GM18909 (cell line): ENCODE measurements at regions not wholly inside any gene's neighbourhood (a gene's known extent, or its start where the extent isn't known, plus 50 kb on each side); places are given as distances from the start of the nearest gene placed in this dataset.

ENCODE experiments used
- ATAC-seq: cut with Tn5 transposase; IDR thresholded peaks from one replicate; pipeline ENCODE4 v1.9.1; 2021; ENCODE audit warnings: mild to moderate bottlenecking; ENCODE audit not compliant: unreplicated experiment, poor library complexity

DNA sequence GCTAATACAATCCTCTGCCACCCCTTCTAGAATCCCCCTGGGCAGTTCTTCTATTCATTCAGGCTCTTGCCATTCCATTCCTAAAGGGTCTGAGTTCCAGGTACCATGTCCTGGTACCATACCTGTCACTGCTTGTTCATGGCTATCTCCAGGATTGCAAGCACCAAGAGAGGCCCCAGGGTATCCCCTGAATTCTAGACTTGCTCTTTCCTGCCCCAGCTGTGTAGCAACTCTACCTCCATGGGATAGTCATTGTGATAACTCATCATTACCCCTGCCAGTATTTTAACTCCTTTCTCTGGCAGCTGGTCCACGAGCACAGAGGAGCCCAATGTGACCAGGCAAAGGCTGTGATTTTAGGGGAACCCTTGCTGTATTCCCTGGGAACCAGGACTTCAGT lies 143.7 kb upstream of the CDH5 start:
- ATAC-seq = no peak

DNA sequence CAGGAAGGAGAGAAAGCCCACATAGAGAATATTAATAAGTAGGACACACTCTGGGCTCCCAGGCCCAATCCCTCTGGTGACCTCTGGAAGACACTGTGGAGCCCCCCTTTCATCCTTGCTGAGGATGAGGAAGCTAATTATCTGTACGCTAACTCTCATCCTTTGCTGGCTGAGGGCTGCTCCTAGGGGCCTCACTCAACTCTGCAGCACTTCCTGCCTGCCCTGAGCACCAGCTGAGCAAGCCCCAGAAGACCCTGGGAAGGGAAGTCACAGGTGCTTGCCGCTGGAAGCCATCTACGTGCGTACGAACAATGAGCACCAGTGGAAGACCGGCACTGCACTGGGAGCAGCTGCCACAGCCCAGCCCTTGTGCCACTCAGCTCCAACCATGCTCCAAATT lies 145.8 kb upstream of the CDH5 start:
- ATAC-seq = no peak

DNA sequence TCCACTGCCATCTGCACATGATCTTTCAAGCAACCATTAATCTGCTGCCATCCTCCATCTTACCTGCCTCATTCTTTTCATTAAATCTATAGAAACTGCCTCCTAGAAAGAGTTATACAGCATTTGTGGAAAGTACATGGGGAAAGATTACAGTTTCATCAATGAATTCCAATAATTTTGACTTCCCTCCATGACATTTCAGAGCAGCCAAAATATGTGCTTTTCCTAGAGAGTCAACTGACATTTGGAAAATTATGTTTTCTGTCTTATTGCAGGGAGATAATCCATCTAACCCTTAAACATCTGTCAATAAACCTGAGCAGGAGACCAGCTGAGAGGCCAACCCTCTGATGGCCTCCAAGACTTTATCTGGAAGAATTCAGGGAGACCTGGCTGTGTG lies 147.0 kb upstream of the CDH5 start:
- no peak for ATAC-seq

DNA sequence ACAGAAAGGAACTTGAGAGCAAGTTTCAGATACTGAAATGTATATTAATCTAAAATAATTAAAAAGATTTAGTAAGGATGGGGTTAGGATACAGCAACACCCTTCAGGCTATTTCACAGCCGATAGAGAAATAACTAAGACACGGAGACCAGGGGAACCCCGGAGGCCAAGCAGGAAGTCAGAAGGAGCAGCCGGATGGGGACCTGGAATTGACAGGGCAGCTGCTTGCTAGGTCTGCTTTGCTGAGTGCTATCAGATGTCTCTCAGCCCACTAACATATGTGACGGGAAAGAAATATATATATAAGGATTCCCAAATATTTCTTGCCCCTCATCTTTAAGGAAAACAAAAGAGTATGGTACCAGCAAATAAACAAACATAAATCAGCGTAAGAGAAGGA lies 154.1 kb upstream of the CDH5 start:
- ATAC-seq = no peak

DNA sequence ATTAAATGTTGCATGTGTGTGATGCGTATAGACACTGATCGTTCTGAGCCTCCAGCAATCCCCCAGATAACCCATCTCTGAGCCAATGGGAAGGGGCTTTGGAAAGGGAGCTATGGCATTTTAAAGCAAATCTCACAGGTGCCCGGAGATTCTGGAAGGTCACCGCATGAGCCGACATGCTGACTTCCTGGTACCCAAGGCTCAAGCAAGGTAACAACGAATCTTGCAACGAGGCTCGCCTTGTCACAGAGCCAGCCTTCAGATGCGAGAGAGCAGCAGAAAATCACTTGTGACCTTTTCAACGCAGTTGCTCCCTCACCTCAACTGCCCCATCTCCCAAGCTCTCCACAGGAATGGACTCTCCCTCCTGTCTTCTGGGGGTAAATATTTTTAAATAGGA lies 154.8 kb upstream of the CDH5 start:
- no peak for ATAC-seq

DNA sequence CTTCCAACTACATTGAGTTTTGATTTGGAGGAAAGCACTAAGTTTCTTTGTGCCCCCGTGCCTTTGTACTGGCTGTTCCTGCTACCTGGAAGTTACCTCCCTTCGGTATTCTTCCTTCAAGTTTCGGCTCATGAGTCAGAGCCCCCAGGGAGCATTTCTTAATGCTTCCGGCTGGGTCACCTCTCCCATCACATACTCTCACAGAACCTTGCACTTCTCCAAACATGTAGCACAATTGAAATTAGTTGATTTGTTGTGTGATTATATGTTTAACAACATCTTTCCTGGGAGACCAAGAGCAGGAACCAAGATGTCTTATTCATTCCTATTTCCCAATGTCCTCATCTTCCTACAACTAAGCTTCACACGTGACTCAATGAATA lies 158.6 kb upstream of the CDH5 start:
- no peak for ATAC-seq

DNA sequence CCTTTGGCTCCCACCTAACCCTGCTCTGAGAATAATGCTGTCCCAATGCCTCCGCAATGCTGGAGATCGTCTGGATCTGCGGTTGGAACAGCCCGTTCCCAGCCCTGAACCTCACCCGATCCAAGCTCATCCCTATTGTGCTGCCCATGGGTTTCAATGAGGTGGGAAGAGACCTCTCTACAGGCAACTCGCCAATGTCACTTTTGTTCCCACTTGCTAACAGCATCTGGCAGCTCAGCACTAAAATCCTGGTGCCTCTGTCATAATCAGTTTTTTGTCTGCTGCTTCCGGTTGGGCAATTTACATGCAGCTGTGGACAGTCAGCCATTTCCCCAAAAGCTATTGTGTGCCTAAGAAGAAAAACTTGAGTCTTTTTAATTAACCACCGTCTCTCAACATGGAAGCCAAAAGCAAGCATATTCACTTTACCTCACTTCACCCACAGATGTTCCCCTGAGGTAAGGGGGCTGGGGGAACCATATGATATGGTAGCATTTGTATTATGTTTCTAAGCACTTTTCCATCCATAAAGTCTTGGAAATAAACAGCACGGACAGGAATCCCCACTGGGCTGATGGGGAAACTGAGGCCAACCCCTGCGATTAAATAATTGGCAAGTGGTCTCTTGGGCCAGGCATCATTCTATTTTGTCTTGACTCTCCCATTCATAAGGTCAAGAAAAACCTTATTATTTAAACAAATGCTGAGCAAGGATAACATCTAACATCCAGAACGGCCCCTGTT lies 159.2 kb upstream of the CDH5 start:
- ATAC-seq = no peak

DNA sequence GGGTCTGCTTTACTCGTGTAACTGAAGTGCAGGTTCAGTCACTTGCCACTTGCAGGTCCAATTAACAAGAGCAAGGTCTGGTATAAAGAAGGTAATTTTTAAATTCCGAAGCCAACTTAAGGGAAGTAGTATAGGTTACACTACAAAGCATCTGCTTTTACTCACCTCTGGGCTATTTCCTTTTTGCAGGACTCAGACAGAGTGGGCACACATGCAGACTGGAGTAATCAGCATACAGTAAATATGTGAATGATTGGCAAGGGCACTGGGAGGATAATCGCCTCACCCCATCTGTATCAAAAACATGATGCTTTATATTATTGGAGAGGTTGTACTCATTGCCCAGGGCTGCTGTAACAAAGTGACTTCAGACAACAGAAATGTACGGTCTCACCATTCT lies 160.1 kb upstream of the CDH5 start:
- ATAC-seq = no peak

DNA sequence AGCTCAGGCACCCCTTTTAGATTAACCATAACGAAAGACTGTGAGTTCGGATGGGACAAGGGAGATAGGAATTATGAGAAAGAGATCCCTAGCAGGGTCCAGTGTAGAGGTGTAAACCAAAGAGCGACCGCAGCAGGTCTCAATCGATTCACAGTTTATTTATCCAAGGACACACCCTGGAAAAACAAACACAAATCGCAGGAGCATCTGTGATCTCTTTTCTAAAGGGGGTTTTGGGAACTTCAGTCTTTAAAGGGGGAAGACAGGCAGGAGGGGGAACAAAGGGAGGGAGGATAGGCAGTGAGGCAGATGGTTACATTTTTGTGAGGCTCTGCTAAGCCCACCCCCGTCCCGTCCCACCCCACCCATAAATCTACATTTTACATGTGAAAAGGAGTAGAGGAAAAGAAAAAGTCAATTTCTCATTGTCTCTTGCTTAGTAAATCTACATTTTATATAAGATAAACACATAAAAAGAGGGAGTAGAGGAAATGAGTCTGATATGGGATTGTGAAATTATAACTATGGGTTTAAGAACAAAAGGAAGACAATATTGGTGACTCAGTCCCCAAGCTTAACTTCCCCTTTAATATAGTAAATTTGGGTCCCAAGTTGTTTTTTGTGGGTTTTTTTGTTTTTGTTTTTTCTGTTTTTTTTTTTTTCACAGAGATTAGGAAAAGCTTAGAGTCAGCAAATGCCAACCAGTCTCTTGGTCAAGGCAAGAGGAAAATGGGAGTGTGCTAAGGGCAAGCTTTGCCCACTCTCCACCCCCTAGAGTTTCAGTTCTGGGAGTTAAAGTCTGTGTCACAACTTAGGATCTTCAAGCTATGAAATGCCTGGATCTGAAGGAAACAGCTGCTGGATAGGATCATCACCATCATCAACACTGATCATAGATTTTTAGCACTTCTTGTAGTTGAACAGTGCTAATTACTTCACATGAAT lies 160.9 kb upstream of the CDH5 start:
- no peak for ATAC-seq

DNA sequence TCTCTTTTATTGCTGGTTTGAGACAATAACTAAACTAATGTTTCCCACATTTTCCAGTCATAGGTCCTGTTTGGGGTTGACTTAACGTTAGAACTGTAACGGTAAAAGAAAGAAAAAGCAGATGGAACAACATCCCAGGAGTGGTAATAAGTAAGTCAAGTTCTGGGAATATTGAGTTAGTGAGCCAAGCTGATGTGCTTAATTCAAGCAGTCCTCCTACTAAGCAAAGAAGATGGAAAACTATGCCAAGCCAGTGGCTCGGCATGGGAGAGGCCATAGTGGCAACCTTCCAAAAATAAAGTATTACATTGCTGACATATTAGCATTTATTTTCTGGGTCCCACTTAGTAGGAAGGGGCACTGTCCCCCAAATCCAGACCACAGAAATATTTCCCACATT lies 161.7 kb upstream of the CDH5 start:
- ATAC-seq = no peak

DNA sequence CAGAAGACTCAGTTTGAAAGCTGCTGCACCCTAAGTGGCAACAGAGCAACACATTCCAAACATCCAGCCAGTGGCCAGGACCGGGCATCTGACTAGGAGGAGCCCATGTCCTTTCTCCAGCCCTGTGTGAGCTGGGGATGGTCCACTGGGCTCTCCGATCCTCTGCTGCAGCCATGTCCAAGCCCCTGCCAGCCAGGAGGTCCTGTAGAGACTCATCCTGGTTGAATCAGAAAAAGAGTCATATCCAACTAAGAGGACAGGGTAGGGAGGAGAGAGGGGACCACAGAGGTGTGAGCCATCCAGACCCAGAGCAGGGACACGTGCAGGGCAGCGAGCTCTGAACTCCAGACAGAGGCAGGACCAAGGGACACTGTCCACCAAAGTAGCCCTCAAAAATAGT lies 163.0 kb upstream of the CDH5 start:
- ATAC-seq = no peak

DNA sequence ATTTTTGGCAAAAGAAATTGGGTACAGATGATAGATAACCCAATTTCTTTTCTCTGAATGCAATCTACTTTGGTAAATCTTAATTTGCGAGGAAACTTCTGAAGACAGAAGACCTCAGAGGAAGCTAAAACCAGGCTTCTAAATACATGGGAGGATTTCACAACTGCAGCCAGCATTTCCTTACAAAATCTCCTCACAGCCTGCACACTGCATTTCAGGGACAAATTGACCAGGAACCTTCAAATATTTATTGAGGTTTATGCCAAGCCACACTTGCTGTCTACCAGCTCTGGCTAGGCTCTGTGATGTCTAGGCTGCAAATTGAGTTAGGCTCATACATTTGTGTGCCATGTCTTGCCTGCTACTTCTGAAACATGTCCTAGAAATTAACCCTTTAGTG lies 167.3 kb upstream of the CDH5 start:
- ATAC-seq = no peak

DNA sequence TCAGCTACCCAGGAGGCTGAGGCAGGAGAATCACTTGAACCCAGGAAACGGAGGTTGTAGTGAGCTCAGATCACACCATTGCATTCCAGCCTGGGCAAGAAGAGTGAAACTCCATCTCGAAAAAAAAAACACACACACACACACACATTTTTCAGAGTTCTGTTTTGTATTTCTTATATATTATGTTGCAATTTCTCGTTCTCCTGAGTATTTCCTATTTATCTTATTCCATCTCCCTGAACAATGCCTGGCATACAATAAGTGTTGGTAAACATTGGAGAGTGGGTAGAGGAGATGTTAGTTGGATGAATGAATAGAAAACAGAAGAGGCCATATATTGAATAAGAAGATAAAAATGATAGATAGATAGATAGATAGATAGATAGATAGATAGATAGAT lies 167.8 kb upstream of the CDH5 start:
- no peak for ATAC-seq

DNA sequence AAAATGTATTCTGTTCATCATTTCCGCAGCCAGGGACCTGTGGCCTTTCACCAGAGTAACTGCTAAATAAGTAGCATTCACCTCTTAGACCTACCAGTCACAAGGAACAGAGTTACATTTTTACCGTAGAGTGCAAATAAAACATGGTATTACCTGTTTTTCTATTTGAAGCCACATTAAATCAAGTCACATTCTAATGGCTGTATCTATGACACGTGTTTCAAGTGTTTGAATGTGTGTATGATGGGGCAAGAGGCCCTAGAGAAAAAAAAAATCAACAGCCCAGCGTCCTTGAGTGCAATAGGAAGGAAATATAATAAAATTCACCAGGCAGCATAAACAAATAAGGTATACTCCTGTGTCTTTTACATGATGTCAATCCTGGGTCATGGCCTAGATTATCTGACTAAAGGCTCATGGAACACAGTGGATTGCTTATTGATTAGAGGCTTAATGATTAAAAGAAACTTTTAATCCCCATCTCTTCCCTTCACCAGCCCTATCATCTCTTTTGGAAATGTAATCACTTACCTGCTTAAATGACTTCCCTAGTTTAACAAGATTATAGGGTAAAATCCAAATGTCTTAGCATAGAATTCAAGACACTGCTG lies 168.7 kb upstream of the CDH5 start:
- no peak for ATAC-seq

DNA sequence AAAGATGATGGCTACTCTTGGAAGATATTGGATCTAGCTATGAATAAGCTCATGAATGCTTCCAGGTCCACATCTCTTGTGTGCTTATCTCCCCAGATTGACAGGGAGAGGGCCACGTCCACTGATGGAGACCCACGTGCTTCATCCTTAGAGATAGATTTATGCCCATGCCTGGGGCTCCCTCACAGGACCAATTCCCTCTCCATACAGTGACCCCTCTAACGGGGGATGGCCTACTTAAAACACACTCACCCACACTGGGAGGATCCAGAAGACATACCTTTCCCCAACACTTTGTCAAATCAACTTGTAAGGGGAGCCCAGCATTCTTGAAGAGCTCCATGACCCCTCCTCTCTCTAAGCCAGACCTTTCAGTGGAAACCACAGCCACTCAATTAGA lies 169.7 kb upstream of the CDH5 start:
- ATAC-seq = no peak

DNA sequence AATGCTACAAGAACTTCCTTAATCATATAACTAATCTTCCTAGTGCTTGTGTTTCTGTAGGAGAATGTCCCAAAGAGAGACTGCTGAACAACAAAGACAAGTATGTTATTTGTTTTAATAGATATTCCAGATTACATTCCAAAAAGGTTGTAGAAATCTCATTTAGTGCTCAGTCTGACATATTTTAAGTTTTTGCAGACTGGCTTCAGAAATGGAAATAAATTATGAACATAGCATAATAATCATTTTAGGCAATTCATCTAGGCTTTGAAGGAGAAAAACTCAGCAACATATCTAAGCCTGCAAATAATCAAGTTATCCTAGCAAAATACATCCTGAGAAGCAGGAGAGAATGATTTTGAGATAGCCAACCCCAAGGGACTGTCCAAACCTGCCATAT lies 171.6 kb upstream of the CDH5 start:
- ATAC-seq = no peak

DNA sequence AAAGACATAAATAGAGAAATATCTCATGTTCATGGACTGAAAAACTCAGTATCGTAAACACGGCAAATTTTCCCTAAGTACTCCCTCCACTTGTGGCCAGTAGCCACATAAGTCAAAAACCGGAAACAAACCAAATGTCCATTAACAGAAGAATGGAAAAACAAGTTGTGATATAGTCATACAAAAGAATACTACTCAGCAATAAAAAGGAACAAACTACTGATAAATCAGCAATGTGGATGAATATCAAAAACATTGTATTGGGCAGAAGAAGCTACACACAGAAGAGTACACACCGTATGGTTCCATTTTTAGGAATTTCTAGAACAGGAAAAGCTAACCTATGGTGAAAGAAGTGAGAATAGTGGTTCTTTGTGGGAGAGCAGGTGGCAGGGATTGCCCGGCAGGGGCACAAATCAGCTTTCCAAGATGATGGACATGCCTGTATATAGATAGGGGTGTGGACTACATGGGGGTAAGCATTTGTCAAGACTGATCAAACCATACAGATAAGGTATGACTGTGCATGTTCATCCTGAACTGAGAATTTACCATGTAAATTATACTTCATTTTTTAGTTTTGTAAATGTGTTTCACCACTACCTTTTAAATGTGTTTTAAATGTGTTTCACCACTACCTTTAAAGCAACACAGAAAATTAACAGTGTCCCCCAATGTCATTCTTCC lies 172.8 kb upstream of the CDH5 start:
- ATAC-seq = no peak

DNA sequence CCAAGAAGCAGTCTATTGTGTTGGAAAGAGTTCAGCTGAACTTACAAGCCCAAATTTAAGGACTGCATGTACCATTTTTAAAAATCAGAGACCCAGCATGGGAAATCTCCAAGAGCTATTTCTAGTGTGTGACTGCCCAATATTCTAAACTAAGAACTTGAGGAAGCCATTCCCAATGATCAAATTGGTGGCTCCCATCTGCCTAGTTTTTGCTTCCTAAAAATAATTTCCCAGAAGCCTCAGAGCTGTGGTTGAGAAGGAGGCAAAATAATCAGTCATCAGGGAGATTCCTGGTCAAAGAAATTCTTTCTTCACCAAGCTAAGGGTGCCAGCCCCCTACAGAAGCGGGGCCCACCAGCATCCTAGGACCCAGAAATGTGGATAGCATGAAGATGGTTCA lies 176.1 kb upstream of the CDH5 start:
- no peak for ATAC-seq

DNA sequence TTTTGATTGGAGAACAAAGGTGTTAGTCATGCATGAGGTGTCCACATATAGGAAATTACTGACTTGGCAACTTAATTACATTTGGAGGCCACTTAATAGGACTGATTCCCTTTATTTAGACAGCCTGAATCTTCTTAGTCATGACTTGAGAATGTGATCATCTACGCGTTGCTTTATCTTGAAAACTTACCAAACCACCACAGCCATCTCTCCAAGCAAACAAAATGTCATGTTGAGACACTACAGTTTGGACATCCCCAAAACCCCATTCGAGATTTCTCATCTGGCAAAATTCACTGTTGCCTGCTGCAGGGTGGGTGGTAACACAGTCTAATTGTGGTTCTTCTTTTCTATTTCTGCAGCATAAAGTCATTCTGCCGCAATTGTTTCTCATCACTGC lies 176.5 kb upstream of the CDH5 start:
- no peak for ATAC-seq

DNA sequence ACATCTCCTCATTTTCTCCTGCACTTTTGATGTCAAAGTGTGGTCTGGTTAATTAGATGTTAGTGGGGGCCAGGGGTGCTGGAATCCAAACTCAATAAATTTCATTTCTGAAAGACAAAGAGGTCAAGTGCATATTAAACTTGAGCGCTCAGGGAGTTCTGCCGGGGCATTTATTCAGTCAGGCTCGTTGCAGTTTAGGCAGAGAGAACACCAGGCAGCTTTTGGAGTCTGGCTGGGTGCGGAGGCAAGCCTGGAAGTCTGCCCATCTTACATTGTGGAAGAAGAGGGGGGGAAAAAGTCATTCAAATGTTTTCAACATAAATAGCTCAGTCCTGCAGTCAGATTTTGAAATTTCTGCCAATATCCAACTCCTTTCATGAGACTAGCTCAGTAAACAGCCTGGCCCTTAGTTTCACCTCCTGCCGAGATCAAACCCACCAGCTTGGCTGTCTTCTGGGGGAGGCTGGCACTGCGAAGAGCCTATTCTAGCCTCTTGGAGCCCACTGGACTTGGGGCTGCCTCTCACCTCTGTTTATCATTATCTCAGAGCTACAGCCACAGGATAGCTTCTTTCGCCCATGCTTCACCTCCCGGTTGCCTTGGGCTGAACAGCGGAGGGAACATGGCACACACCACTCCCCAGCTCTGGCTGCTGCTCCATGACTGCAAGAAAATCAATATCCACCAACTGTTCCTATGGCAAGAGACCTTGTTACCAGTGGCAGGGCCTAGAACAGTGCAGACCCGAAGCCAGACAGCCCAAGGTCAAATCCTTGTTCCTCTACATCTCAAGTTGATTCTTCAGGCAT lies 177.4 kb upstream of the CDH5 start:
- ATAC-seq = no peak
